MV-4-11 (cell line): ENCODE measurements at regions not wholly inside any gene's neighbourhood (a gene's known extent, or its start where the extent isn't known, plus 50 kb on each side); places are given as distances from the start of the nearest gene placed in this dataset.
"Not testable (repeated sequence)": the region's sequence is repeated elsewhere in the genome, so short reads cannot be mapped to it uniquely, and the experiment has no call there.

Experiments used
- DNase-seq: peaks from one replicate; lab custom pipeline; 2025; lab: John Stamatoyannopoulos, UW

DNA sequence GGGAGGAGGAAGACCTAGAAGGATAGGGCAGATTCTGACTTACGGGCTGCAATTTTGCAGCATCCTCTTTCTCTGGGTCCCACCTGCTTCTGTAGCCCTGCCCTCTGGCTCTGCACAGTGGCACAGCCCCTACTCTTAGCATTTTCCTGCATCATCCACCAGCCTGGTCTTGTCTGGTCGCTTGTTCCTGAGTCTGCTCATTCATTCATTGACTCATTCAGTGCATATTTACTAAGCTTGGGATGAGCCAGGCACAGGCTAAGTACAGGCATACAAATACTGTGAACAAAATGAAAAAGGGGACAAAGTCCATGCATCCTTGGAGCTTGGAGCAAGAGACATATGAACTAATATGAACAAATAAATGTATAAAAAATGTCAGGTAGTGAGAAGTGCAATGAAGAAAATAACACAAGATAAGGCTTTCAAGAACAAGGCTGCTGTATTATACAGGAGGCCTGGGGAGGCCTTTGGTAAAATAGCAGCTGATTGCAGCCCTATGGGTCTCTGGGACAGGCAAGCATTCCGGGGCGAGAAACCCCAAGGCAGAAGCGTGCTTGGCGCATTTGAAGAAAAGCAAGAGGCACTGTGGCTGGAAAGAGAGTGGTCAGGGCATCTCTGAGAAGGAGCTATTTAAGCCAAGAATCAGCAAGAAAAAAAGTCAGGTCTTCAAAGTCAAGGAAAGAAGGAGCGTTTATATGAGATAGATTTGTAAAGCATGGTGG, 108.0 kb upstream of the ALX4 start:
- DNase-seq = no peak

DNA sequence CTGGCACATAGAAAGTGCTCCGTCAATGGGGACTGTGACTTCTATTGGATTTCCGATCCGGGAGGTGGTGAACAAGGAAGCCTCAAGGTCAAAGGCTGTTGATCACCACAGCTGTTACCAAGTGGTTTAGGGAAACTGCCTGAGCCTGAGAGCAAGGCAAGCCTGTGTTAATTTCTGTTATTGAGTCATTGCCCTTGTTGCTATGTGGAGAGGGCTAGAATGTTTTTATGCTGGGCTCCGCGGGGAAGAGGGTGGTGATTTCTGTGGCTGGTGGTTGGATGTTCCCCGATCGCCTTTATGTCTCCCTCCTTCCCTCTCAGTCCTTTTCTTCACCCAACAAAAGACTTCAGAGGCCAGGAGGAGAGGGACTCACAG, 108.5 kb upstream of the ALX4 start:
- DNase-seq = peak; percentile 66

DNA sequence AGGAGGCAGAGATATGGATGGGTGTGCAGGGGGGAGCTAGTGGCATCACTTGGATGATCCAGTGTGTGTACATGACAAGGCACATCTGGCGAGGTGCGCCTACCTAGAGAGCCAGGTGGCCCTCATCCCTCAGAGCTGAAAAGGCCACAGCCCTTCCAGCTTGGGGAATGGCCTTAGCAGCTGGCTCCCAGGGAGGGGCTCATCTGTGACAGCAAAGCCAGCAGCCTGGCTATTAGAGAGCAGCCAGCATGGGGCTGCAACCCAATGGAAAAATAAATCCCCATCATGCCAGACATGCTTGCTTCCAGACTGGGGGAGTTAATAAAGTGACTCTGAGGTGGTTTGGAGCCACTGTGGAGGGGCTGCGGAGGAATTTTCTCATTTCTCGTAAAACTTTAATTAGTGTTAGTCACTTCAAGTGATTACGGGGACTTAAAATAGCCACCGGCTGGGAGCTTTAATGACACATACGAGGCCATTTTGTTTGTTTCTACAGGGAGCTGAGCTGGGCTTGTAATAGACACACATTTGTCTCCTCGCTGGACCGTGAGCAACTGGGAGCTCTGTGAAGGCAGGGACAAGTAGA, 111.2 kb upstream of the ALX4 start:
- DNase-seq = no peak

DNA sequence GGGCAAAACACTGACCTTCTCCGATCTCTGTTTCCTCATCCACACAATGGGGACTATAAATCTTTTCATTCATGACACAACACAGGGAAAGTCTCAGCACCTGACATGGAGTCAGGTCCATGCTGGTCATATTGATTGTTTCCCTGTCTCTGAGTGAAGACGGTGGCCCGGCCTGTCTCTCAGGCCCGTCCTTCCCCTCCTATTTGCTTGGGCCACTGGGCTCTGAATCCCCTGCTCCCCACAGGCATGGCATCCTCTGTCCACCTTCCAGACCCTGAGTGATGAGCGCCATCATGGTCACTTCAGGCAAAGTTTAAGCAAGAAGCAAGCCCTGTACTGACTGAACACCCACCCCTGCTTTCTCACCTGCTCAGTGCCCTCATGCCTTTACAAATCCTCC, 113.3 kb upstream of the ALX4 start:
- no peak for DNase-seq

DNA sequence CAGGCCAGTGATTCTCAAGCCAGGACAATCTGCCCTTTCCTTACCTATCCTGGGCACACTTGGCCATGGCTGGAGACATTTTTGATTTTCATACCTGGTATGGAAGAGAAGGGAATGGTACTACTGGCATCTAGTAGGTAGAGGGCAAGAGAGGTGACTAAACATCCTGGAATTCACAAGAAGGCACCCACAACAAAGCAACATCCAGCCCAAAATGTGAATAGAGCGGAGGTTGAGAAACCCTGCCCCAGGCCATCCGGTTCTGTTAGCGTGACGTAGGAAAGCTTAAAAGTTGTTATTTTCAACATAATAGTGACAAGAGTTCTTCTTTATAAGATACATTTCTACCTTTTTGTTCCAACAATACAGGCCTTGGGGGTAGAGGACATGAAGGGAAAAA, 114.9 kb upstream of the ALX4 start:
- no peak for DNase-seq

DNA sequence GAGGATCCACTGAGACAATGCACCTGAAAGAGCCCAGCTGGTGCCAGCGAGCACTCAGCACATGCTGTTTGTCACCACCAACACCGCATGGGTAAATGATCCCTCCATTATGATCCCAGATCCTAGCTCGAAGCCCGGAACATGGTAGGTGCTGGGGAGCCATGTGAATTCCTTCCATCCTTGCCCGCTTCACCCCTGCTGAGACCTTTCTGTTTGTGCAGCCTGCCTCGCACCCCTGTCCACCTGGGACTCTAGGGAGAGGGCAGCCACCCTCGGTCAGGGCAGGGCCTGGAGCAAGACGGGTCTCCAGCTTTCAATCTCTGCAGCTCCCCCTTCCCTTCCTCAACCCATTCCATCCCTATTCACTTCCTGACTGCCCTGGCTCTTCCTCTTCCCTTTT, 116.2 kb upstream of the ALX4 start:
- DNase-seq = no peak

DNA sequence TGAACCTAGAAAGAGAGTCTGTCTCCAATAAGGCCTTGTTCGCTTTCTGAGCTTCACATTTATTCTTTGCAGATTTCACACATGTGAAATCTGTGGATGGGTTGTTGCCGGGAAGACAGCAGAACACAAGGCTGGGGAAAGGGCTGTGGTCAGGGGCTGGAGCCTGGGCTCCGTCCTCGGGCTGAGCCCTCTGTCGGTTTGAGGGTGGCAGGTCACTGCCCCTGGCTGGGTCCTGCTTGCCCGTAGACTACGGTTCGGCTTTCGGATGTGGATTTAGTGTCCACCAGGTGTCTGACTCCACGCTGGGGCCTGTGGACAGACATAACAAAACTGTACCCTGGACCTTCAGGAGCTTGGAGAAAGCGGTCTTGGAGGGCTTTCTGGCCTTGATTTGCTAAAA, 117.0 kb upstream of the ALX4 start:
- no peak for DNase-seq

DNA sequence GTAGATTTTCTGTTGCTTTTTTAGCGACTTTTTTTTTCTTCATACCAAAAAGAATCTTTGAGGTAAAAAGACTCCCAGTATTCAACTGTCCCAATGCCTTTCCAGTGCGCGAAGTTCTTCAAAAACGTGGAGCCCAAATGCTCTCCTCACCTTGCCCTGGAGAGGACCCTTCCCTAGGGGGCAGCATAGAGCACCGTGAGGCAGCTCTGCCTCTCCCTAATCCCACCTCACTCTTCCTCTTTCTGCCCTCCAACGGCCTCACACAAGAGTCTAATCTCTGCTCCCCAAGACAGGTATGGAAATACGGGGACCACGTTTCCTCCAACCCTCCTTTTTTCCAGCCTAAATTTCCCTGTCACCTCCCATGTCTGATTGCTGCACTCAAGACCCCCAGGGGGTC, 117.5 kb upstream of the ALX4 start:
- peak; percentile 25 for DNase-seq

DNA sequence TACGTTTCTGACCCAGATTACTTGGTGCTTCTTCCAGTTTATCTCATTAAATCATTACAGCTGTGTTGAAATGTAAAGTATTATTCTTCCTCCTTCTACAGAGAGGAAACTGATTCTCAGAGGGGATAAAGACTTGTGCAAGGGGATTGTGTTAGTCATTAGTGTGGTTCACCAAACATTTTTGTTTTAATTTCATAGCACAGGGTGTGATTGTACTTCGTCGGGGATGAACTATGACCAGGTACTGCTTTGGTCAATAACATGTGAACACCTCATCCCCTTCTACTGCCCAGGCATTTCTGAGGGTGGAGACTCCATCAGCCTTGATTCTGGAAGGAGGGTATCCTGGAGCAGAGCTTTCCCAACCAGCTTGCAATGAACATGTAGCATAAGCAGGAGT, 120.2 kb upstream of the ALX4 start:
- DNase-seq = peak; percentile 35

DNA sequence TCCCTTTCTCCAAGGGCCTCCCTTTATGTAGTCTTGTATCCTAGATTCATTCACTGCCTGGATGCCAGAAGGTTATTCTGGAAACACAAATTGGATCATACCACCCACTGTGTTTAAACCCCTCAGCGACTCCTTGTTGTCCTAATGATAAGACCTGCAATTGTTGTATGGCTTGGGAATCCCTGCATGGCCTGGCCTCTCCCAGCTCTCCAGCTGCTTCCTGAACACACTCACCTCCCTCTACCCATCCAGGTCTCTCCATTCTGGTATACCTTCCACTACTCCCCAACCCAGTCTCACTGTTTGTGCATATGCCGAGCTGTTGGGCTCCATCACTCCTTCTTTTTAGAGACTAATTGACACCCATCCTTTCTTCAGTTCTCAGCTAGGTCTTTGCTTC, 124.3 kb upstream of the ALX4 start:
- DNase-seq = no peak

DNA sequence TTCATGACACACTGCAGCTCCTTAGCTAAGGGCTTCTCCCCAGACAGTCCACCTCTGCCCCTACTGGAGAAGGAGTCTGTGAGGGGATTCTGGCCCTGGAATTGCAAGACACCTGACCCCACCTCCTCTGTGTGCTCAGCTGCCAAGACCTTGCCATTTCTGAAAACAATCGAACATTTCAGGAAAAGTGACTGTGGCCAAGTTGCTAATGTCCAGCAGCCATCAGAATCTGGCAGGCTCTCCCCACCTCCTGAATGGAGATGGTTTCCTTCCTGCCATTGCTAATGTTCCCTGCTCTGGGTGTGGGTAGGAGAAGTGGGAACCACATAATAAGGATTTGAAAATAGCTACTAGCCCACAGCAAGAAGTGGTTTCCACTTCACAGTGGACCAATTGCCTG, 127.2 kb upstream of the ALX4 start:
- DNase-seq = peak; percentile 5

DNA sequence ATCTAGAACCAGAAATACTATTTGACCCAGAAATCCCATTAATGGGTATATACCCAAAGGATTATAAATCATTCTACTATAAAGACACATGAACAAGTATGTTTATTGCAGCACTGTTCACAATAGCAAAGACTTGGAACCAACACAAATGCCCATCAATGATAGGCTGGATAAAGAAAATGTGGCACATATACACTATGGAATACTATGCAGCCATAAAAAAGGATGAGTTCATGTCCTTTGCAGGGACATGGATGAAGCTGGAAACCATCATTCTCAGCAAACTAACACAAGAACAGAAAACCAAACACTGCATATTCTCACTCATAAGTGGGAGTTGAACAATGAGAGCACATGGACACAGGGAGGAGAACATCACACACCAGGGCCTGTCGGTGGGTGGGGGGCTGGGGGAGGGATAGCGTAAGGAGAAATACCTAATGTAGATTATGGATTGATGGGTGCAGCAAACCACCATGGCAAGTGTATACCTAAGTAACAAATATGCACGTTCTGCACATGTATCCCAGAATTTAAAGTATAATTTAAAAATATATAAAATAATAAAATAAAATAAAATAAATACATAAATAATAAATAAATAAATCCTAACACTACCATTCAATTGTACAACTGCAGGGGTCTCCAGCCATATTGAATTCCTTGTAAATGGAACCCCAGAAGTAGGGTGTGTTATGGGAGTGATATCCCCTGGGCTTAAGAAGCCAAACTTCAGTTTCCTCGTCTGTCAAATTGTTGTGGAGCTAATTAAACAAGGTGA, 122.4 kb upstream of the CD82 start:
- not testable (repeated sequence) for DNase-seq

DNA sequence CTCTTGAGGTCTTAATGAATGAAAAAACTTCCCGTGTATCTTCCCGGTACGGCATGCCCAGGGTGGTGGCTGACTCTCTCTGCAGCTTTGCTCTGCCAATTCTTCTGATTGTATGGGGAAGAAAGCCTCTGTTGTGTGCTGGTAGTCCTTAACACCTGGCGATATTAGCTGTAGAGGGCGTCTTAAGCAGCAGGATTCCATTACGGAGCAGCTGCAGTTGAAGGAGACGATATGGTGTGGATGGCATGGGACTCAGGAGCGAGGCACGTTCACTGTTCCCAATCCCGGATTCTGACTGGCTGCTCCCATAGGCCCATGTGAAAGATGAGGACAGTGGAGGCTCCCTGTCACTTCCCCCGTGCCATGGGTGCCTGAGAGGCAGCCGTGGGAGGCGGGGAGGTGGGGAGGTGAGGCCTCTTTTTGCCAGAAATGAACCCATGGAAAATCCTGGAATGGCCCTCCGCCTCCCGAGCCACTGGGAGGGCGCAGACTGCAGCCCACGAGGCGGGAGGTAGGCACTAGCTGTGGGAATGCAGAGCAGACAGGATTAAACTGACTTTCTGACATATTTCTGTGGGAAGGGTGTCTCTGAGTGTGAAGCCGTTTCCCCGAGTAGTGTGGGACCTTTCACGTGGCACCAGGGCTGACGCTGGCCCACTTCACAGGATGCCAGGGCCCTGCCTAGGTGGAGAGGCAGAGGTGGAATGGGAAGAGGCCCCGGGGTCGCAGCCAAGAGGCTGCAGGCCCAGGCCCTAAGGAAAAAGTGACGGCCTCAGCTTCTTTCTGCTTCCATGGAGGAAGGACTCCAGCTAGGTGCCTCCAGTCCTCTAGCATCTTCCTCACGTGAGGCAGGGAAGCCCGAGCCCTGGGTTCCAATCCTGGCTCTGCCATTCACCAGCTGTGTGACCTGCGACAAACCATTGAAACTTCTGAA, 121.4 kb upstream of the CD82 start:
- no peak for DNase-seq

DNA sequence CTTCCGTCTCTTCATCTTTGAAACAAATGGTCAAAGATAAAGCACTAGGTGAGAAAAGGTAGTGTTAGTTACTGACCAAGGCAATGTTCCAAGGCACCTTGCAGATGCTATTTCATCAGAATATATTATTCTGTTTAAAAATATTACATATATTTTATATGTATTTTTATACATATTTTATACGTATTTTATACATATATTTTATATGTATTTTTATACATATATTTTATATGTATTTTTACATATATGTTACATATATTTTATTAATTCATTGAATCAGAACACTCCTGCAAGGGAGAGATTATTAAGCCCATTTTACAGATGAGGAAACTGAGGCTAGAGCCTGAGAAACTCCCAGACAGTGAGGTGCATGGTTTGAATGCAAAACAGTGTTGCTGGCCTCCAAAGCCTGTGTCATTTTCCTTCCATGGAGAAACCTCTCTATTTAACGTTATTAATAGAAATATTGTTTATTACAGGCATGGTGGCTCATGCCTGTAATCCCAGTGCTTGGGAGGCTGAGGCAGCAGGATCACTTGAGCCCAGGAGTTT, 120.6 kb upstream of the CD82 start:
- DNase-seq = no peak

DNA sequence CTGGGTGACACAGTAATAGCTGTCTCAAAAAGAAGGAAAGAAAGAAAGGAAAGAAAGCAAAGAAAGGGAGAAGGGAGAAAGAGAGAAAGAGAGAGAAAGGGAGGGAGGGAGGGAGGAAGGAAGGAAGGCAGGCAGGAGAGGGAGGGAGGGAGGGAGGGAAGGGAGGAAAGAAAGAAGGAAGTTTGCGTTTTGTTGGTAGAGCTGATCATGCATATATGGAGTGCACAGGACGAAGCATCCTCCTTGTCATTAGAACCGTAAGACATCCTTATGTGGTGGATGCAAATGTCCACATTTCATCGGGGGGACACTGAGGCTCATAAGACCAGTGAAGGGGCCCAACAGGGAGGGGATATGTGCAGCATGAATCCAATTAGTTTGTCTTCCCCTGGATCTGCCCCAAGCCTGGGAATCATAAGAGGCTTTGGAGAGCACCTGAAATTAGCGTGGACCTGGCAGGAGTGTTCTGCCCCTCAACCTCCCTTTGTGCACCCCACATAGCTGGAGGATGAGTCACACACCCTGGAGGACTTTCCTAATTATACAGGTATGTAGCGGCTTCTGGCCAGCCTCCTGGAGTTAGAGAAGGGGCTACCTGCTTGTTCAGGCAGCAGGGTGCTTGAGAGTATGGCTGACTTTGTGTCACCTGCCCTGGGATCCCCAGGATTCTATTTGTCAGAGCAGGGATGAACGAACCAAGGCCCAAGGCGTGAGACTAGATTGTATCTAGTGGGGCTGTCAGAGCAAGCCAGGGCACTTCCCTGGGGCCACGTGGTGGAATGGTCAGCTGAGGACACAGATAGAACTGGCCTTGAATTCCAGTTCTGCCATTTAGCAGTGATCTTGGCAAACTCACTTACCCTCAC, 119.7 kb upstream of the CD82 start:
- DNase-seq = no peak

DNA sequence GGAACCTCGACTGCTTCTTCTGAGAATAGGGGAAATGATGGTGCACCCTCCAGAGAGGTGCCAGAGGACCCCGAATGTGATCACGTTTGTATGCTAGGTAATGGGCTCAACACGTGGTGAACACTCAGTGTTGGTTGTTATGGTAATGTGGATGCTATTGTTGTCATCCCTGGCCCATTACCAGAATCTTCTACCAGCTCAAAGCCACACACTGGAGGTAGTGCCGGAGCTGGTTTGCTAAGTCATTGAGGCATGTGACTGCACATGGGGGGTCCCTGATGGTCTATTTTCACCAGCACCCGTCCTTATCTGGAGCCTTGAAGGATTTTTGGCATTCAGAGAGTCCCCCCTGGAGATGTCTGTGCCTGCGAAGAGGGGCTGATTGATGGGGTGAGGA, 119.1 kb upstream of the CD82 start:
- DNase-seq = no peak

DNA sequence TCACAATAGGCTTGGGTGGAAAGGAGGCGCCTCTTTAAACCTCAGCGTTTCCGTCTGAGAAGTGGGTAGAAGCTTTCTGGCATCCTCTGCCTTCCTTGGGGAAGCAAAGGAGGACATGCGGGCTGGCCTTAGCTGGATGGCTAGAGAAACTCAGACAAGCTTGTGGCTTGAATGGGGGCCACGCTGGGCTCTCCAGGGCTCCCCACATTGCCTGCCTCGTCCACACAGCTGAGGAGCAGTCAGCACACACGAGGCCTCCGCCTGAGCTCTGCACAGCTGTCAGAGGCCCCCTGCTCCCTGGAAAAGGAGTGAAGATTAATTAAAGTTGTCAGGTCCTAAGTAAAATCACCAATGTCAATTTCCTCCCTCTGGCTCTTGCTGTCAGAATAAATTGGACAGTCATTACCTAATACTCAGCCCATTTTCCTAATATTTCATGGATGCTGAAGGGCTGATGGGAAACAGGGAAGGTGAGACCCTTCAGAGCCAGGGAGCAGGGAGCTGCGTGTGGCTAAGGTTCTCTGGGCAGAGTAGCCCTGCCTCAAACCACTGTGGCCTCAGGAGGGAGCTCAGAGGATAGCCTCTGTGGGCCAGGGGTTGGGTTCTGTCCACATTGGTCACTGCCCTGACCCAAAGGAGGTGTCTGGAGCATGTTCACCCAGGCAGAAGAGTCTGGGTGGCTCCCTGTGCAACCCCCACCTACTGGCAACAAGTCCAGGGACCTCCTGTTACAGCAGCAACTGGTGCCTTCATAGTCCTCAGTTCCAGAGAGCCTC, 118.3 kb upstream of the CD82 start:
- no peak for DNase-seq

DNA sequence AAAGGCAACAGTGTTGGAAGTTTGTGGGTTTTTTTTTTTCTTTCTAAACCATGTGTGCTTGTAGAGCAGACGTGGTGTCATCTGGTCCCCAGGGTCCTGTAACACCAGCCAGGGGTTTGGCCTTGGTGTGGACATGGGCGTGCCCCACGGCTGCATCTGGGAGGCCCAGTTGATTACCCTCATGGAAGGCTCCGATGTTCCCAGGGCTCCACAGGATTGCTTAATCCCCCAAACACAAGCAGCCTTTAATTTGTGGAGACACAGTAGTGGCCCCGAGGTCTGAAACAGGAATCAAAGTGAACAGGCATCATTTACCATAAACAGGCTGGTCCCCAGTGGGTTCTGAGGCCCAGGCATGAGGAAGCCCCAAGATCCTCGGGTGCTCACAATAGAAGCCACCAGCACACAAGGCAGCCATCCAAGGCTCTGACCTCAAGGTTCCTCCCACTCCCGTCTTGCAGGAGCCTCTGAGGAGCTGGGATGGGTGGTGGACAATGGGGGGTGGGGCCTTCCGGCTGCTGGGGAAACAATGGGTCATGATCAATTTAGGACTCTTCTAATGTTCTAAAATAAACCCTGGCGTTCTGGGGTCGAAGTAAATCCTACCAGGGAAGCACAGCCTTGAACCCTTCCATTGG, 115.0 kb upstream of the CD82 start:
- DNase-seq = no peak

DNA sequence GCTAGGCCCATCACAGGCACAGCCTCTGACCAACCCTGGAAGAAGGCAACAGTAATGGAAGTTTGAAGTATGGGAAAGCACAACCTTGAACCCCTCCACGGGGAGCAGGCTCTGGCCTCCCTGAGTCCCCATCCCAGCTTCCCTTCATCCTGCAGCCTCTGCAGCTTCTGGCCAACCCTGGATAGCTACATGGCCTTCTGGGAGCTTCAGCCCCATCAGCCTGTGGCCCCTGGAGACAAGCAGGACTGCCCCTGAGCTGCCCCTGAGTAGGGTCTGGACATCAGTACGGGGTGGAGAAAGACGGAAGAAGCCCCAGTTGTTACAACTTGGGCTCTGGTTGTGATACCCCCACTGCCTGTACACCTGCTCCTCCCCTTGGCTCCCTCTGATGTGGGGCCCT, 113.8 kb upstream of the CD82 start:
- DNase-seq = no peak
